HG03060 (cell line): ENCODE measurements at regions not wholly inside any gene's neighbourhood (a gene's known extent, or its start where the extent isn't known, plus 50 kb on each side); places are given as distances from the start of the nearest gene placed in this dataset.

Source experiments
- ATAC-seq: cut with Tn5 transposase; IDR thresholded peaks from one replicate; pipeline ENCODE4 v1.9.1; 2021; ENCODE audit warnings: low read depth, moderate number of reproducible peaks; ENCODE audit not compliant: unreplicated experiment

DNA sequence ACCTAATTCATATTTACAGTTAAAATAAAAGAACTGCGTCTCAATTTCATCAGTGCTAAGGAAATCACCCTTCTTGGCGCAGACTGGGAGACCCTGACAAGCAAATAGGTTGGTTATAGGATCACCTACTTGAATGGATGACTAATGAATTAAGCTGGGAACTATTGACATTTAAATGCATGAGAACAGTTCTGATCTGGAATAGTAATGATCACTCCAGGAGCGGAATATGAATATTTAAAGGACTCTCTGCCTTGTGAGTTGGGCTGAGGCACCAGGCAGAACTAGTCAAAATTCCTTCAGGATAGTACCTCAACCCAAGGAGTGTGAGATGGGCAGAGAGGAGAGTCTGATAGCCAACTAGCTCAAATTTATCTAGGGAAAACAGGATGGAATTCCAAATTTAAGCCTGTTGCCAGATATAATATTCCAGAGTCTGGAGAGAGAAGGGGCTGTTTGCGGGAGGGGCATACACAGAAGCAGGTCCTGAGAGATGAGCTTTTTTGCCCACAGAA, 364.4 kb downstream of the CSNK1G3 start:
- no peak for ATAC-seq

DNA sequence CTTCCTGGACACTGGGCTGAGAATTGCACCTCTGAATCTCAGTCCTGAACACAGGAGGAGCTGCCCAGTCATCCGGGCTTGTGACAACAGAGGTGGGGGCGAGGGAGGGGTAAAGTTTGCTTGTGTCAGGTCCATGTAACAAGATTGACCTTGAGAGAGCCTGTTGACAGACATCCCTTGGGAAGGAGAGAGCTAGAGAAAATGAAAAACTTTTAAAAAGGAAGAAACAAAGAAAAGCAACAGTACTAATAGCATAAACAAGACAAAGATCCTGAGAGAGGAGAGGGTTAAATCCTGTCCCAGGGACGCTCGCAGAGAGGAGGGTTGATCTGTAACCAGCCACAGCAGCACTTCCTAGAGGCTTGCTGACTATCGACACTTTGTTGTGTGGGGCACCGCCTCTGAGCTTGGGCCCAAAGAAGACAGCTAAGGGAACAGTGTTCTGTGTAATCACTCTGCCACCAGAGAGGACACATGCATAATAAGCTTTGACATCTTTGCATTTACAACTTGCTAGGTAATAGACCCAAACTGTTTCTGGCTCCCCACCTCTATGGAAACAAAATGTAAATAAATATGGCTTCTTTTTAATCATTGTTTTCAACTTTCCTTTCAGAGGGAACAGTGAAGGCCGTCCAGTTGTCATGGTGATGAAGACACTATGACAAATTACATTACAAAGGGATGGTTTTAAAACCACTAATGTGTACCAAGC, 363.7 kb downstream of the CSNK1G3 start:
- no peak for ATAC-seq

DNA sequence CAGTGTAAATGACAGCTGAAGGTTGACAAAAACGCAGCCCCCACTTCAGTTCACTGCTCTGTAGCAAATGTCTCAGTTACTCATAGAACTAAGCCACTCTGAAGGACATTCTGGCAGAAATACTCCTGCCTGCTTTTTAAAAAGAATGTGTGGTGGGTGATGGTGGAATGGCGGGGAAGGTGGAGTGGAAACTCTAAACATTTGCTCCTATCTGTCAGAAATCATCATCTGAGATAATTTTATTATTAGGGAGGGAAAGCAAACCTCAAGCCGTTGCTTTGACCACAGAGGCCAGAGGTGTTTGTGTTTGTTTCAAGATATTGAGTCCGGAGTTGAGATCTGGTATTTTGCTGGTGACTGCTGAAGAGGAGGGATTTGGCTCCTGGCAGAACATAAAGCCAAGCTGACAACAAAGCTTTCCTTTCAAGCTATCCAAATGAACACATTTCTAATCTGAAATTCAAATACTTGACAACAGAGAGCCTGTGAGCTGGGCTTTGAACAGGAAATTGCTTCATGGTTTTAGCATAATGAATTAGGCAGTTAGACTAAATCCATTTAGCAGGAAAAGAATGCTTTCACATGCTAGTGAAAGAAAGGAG, 362.7 kb downstream of the CSNK1G3 start:
- ATAC-seq, result no peak

DNA sequence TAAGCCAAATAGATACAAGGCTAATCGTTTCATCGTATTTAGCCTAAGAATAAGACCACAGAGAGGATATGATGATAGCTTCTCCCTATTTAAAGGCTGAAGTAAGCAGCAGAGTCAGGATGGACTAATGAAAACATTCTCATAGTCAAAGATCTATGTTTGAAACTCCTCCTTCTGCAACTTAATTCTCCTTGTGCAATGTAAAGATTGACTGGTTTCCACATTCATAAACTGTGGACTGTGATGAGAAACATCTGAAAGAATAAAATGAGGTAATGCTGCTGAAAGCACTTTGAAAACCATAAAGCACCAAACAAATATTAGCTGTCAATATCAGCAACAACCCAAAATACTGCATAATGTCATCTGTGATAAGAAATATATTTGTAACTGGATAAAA, 361.9 kb downstream of the CSNK1G3 start:
- ATAC-seq, result no peak

DNA sequence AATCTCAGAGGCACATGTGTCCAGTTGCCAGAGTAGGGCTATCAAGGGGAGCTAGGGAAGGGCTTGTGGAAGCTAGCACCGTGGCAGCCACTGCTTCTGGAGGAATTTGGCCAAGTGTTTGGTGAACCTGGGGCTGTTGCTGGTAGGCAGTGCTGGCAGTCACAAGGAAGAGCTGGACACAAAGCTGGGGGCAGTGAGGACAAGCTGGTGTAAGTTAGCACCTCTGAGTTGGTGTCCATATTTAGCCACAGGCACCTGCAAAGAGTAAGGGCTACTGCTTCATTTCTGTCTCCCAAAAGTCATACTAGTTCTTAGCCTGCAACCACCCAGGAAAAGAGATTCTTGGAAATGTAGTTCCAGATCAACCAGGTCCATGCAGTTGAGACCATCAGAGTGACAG, 359.4 kb downstream of the CSNK1G3 start:
- no peak for ATAC-seq

DNA sequence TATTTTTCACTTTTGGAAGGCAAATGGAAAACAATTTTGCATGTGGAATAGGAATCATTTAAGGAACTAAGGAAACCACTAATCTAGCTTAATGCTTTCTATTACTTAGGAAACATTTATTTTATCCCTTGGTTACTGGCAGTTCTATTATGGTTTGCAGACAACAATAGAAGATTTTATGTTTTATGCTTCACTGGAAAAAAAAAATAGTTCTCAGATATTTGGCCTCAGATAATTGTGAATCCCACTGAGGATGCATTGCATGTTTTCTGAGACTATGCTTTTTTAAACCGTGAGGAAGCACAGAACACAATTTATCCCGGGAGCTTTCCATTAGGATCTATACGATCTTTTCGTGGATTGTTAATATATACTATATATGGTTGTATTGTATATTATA, 356.9 kb downstream of the CSNK1G3 start:
- no peak for ATAC-seq

DNA sequence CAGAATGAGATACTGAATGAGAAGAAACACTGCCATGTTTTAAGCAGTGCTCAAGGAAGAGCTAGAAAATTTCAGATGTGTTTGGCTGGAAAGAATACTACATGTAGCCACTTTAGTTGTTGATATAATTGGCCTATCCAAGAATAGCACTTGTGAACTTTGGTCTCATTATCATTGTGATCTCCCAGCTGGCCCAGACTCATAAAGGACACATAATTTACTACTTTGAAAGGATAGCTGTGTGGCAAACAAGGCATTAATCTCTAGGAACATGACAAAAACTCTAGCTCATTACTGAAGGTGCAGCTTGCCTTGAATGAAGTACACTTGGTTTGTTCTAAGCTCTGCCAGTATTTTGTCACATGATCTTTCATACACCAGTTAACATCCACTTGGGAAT, 356.3 kb downstream of the CSNK1G3 start:
- no peak for ATAC-seq

DNA sequence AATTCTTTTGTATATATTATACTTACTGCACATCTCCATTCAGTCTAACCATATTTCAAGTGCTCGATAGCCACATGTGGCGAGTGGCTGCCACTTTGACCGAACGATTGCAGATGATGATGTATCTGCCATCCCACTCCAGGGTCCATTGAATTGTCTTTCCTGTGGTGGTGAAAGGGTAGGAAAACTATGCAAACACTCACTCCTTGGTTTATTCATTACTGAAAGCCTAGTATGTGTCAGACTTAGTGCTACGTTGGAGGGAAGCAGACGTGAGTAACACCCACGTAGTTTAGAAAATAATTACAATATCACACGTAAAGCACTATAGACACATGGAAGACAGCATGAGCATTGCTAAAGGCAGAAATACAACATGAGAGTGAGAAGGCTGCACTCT, 353.7 kb downstream of the CSNK1G3 start:
- no peak for ATAC-seq

DNA sequence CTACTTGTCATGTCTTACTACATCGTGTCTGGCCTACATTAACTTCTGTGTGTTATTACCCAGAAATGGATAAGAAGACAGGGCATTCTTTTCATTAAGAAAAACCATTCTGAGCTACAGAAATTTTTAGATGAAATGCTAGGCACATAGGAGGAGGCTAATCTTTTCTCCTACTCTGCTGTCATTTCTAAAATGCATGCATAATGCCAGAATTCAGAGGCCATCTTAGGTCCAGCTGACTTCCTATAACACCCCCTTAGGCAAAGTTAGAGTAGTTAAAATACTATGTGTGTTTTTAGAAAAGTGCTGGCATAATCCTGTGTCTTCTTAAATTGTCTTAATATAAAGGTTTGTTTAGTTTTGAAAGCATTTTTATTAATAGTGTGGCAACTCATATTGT, 352.6 kb downstream of the CSNK1G3 start:
- no peak for ATAC-seq

DNA sequence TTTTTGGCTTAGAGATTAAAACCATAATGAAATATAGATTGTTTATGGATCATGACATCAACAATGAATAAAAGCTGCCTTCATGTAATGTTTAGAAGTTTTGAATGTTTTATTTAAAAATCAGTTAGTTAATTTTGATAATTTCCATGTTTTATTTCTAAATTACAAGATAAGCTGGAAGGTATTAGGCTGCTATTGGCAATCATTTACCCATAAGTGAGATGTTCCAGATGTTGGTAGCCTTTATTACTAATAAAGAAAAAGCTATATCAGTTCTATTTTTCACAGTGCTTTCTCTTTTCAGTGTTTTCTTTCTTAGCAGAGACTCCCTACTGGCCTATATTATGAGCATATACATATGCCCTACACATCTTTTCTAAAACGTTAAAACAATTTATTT, 347.0 kb downstream of the CSNK1G3 start:
- ATAC-seq, result no peak

DNA sequence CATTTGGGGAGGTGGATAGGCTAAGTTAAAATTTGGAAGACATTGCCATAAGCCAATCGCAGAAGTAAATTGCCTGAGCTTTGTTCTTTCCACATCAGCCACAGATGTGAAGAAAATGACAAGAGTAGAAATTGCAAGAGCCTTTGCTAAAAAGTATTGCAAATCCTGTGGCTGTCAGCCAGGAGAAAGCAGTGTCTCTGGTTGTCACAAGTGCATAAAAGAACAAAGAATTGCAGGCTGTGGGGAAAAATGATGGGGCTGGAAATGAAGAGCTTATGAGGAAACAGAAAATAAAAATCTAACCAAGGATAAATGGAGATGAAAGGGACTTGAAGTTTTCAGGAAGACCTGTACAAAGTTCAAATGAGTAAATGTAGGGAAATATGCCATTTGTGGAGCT, 344.8 kb downstream of the CSNK1G3 start:
- no peak for ATAC-seq

DNA sequence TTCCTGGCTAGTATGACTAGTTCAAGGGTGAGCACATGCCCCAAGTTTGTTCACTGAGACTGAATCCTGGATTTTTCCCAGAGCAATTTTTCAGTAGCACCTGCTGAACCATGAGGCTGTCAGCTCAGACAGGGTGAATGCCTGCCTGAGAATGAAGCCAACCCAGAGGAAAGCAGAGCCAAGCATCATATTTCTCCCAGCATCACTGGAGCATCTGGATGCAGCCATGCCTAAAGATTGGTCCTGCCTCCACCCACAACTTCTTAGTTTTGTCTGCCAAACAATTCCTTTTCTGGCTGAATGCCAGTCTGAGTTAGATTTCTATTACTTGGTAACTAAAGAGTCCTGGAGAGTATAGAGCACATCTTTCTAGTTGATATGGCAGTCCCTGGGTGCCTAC, 343.6 kb downstream of the CSNK1G3 start:
- no peak for ATAC-seq

DNA sequence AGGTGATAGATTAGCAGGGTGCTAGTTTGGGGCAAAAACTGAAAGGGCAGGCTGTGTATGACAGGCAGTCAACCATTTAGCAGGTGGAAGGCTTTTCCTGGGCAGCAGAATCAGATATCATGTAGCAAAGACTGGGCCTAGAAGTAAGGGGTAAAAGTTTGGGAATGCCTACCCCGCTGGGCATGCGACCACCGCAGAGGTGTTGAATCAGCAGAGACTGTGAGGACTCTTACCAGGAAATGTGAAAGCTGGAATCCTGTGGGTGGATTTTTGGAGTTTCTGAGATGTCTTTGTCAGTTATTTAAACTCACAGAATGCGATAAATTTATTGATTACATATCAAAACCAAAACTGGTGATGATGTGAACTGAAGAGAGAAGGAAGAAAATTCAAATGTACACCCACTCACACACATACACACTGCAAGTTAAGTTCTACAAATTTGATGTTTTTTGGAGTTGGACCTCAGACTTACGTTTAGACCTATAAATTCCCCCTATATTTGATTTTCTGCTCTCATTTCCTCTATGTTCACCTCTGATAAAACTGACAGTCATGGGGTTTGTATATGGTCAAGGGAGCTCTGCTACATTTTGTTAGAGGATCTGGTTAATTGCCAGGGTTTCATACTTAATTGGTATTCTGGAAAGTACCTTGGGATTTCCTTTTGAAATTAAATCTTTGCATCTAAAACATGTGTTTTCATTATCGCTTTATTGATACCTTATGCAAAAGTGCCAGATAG, 333.6 kb downstream of the CSNK1G3 start:
- ATAC-seq, result no peak

DNA sequence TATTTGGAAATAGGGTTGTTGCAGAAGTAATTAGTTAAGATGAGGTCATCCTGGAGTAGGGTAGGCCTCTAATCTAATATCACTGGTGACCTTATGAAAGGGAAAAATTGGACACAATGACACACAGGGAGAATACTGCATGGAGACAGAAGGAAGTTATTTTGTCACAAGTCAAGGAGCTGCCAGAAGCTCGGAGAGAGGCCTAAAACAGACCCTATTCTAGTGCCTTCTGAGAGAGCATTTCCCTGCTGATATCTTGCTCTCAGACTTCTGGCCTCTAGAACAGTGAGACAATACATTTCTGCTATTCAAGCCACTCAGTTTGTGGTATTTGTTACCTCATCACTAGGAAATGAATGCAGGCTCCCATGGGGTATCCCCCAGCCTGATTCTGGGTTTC, 332.9 kb downstream of the CSNK1G3 start:
- ATAC-seq, result no peak

DNA sequence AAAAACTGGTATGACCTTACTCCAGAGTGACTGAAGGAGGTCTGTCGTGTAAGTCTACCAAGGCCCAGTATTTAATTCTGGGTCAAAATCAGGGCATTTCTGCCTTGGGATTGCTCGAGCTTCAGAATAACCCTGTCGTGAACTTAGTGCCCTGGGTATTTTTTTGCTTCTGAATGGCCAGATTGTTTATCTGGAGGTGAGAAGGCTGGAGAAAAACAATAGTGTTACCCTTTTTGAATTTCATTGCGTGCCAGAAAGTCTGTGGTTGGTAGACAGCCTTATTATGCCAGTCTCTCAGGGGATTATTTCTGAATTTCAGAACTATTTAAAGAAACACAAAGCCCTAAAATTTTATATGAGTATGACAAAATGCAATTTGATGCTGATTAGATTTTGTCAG, 323.4 kb downstream of the CSNK1G3 start:
- ATAC-seq, result no peak

DNA sequence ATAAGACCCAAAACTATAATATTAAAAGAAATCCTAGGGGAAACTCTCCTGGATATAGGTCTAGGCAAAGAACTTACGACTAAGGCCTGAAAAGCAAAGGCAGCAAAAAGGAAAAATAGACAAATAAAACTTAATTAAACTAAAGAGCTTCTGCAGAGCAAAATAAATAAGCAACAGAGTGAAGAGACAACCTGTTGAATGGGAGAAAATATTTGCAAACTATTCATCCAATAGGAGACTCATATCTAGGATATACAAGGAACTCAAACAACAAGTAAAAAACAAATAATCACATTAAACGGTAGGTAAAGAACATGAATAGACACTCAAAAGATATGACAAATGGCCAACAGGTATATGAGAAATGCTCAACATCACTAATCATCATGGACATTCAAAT, 318.6 kb downstream of the CSNK1G3 start:
- no peak for ATAC-seq

DNA sequence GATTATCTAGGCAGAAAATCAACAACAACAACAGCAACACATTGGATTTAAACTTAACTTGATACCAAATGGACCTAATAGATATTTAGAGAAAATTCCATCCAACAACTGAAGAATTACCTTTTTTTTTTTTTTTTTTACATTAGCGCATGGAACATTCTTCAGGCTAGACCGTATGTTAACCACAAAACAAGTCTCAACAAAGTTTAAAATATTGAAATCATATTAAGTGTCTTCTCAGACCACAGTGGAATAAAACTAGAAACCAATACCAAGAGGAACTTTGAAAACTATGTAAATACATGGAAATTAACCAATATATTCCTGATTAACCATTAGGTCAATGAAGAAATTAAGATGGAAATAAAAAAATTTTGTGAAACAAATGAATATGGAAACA, 315.8 kb downstream of the CSNK1G3 start:
- no peak for ATAC-seq

DNA sequence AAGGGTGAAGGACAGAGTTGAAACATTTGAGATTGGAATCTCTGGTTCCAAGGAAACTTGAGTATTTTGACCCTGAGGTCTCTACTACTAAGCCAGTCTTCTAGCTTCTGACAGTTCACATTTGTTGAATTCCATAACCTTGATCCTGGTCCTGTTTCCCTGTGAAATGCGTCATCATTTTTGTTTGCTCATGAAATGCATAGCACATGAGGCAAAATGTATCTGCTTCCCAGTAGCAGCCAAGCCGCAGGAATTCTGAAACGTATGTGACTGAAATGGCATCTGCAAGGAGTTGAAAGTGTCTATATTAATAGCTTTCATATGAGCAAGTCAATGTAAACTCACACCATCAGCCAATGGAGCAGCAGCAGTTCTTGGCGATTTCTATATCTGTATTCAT, 307.9 kb downstream of the CSNK1G3 start:
- ATAC-seq, result no peak

DNA sequence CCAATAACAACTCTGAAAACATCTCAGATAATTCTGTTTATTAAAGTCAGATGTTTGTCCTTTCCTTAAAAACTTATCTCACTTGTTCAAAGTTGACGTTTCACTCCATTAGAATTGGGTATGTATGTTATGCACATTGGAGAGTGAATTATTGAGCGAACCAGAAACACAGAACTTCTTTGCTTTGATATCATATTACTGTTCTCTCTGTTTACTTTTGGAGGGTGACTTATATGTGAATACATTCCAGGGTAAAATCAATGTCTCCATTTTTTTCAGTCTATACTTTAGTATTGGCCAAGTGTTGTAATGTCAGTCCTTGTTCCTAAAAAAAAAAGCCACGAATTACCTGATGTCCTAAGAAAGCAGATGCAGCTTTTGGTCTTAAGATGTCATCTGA, 307.4 kb downstream of the CSNK1G3 start:
- no peak for ATAC-seq

DNA sequence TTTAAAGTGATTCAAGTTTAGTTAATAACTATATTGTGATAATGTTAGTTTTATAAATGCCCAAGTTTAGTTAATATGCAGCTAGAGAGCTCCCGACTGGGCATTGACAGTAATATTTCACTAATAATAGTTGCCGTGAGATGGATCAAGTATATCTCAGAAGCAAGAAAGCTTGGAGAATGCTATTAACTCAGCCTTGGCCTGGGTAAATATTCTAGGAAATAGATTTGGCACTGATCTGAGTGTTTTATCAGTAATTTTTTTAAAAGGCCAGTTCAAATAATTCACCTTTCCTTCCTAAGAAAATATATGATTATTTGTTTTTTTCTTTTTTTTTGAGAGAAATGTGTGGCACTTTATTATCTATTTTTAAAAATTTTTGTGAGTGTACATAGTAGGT, 305.3 kb downstream of the CSNK1G3 start:
- no peak for ATAC-seq

DNA sequence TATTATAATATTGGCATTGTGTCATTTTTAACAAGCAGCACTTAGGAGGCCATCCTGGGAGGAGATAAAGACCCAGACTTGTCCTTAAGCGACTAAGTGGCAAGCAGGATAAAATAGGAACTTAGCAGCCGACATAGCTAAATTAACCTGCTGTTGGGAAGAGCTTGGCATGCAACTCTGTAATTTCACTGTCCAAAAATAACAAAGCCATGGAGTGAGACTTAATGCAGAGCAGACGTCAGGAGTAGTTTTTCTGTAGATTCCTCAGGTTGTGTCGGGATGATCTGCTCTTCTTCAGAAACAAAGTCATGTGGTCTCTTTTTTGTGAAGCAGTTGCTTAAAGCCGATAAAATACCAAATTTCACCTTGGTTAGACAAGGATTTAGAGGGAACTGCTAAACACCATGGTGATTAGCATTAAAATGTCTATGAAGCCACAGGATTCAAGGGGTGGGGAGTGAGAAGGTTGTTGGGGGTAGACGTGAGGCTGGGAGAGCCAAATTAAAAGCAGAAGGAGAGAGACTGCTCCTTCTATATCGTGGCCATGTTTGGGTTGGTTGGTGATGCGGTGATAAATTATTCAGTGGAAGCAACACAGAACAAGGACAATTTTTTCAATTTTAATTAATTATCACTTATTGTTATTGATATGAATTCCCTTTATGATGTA, 303.0 kb downstream of the CSNK1G3 start:
- ATAC-seq, result no peak
